ENCODE measurements at regions not wholly inside any gene's neighbourhood (a gene's known extent, or its start where the extent isn't known, plus 50 kb on each side); places are given as distances from the start of the nearest gene placed in this dataset.
A peak's percentile ranks its signal among the peaks of the same experiment; 100 is the strongest.
"Not testable (repeated sequence)": the region's sequence is repeated elsewhere in the genome, so short reads cannot be mapped to it uniquely, and the experiment has no call there.

- Histone ChIP-seq H3K36me3 (no peaks in the 10 kb centered on the region), H3K4me3 (ENCODE audit: low read depth, low read length) (no peak overlapping the region), H3K9me3 (no peaks in the 10 kb centered on the region), H3K4me1 (no peaks in the 10 kb centered on the region), H3K27me3 (no peaks in the 10 kb centered on the region)
- DNase-seq, result no peak
- TF ChIP-seq CTCF (IDR thresholded peaks at IDR 0.05; ENCODE audit: low read depth, low read length), result no peak
These were observed 486.2 kb upstream of the KLF6 start for GRCh38 chr10:4271193-4271592.

GRCh38 chr10:4270116-4270515, 485.1 kb upstream of the KLF6 start:
- Histone ChIP-seq H3K4me3 (ENCODE audit: low read depth, low read length) (no peak overlapping the region), H3K4me1 (no peaks in the 10 kb centered on the region), H3K27me3 (no peaks in the 10 kb centered on the region), H3K36me3 (no peaks in the 10 kb centered on the region), H3K9me3 (no peaks in the 10 kb centered on the region)
- DNase-seq, result no peak
- TF ChIP-seq CTCF (IDR thresholded peaks at IDR 0.05; ENCODE audit: low read depth, low read length), result no peak

GRCh38 chr10:4268490-4268889, 483.5 kb upstream of the KLF6 start:
- not testable (repeated sequence) for H3K4me1 ChIP-seq; H3K36me3 ChIP-seq; H3K9me3 ChIP-seq; H3K27me3 ChIP-seq; H3K4me3 ChIP-seq (ENCODE audit: low read depth, low read length); DNase-seq

GRCh38 chr10:4267086-4267773, 482.2 kb upstream of the KLF6 start:
- peak; percentile 26; the same call in 1 of the 2 replicates for TF ChIP-seq CTCF (IDR thresholded peaks at IDR 0.05; ENCODE audit: low read depth, low read length)
- Histone ChIP-seq H3K4me3 (ENCODE audit: low read depth, low read length) (no peak overlapping the region), H3K36me3 (no peaks in the 10 kb centered on the region), H3K9me3 (no peaks in the 10 kb centered on the region), H3K4me1 (no peaks in the 10 kb centered on the region), H3K27me3 (no peaks in the 10 kb centered on the region)
- no peak for DNase-seq

GRCh38 chr10:4266416-4267085, 481.5 kb upstream of the KLF6 start:
- Histone ChIP-seq H3K4me3 (ENCODE audit: low read depth, low read length) (no peak overlapping the region), H3K36me3 (no peaks in the 10 kb centered on the region), H3K27me3 (no peaks in the 10 kb centered on the region), H3K4me1 (no peaks in the 10 kb centered on the region), H3K9me3 (no peaks in the 10 kb centered on the region)
- no peak for TF ChIP-seq CTCF (IDR thresholded peaks at IDR 0.05; ENCODE audit: low read depth, low read length)
- DNase-seq, result no peak

- no peaks in the 10 kb centered on the region for H3K9me3 ChIP-seq
- H3K27me3 ChIP-seq, result no peaks in the 10 kb centered on the region
- DNase-seq, result no peak
- H3K4me1 ChIP-seq, result no peaks in the 10 kb centered on the region
- H3K36me3 ChIP-seq, result no peaks in the 10 kb centered on the region
- no peak overlapping the region for H3K4me3 ChIP-seq (ENCODE audit: low read depth, low read length)
- TF ChIP-seq CTCF (IDR thresholded peaks at IDR 0.05; ENCODE audit: low read depth, low read length), result no peak
These were observed 481.0 kb upstream of the KLF6 start for GRCh38 chr10:4265964-4266363.
